ENCODE measurements at regions not wholly inside any gene's neighbourhood (a gene's known extent, or its start where the extent isn't known, plus 50 kb on each side); places are given as distances from the start of the nearest gene placed in this dataset.

DNA sequence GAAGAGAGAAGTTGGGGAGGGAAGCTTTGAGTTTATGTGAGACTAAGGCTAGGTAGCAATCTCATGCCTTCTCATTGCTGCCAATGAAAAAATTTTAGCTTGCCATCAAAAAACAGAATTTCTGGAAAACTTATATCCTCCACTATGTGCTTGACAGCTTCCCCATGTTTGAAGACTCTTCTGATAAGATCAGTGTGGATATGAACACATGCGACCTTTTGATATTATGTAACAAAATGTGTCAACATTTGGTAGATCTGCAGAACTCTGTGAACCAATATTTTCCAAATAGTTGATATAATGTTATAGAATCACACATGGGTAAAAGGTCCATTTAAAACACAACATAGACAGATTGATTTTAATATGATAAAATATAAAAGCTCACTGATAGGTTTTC, 380.9 kb upstream of the PROK2 start:
- Histone ChIP-seq H3K27me3 (no peaks in the 10 kb centered on the region), H3K4me3 (no peak overlapping the region), H3K4me1 (peaks cover 0 to 16% (median 13%) of the 10 kb centered on the region in 4 donors), H3K9me3 (no peaks in the 10 kb centered on the region), H3K36me3 (no peaks in the 10 kb centered on the region), H3K27ac (replicated peaks in 1 of 4) (no peak overlapping the region)
- DNase-seq (ENCODE audit: extremely low spot score): no peak
- 91% methylated on average over 1 of the region's 1 CpG for WGBS
- TF ChIP-seq, protein P1, sequence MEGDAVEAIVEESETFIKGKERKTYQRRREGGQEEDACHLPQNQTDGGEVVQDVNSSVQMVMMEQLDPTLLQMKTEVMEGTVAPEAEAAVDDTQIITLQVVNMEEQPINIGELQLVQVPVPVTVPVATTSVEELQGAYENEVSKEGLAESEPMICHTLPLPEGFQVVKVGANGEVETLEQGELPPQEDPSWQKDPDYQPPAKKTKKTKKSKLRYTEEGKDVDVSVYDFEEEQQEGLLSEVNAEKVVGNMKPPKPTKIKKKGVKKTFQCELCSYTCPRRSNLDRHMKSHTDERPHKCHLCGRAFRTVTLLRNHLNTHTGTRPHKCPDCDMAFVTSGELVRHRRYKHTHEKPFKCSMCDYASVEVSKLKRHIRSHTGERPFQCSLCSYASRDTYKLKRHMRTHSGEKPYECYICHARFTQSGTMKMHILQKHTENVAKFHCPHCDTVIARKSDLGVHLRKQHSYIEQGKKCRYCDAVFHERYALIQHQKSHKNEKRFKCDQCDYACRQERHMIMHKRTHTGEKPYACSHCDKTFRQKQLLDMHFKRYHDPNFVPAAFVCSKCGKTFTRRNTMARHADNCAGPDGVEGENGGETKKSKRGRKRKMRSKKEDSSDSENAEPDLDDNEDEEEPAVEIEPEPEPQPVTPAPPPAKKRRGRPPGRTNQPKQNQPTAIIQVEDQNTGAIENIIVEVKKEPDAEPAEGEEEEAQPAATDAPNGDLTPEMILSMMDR (IDR thresholded peaks at IDR 0.05): no peak
- TF ChIP-seq EP300 (IDR thresholded peaks at IDR 0.05): no peak
- TF ChIP-seq POLR2A (IDR thresholded peaks at IDR 0.05; ENCODE audit: low read depth): no peak
- TF ChIP-seq POLR2AphosphoS5 (IDR thresholded peaks at IDR 0.05): no peak
- intact Hi-C loops (cut with DNase I): no loop called here

DNA sequence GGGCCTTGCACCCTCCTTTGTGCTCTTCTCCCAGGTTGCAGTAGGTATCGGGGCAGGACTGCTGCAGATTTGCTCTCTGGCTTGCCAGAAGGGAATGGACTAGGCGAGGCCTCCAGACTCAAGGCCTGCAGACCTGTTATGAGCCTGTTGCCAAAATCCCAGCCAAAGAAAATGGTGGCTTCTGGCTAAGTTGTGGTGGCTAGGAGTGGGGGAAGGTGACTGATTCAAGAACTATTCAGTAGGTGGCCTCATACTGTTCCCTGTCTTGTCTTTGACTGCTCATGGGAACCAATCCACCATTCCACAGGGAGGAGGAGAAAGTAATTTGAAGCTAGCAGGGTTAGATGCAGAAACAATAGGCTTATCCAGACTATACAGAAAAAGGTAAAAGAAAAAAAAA, 380.4 kb upstream of the PROK2 start:
- H3K36me3 ChIP-seq: no peaks in the 10 kb centered on the region
- TF ChIP-seq POLR2AphosphoS5 (IDR thresholded peaks at IDR 0.05): no peak
- TF ChIP-seq, protein P1 (IDR thresholded peaks at IDR 0.05): no peak

DNA sequence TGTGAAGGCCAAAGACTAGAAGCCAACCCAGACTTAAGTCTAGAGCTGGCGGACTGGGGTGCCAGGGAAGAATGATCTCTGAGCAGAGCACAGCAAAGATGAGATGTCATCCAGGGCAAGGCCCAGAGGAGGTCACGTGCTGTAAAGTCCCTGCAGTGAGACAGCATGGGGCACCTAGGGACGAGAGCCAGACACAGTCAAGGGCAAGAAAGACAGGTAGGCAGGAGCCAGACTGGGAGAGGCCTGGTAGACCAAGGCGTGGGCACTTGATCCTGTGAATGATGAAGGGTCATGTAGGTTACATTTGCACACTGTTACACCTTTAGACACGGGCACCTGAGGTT, 379.7 kb upstream of the PROK2 start:
- no peak for DNase-seq (ENCODE audit: extremely low spot score)
- no peak for TF ChIP-seq POLR2AphosphoS5 (IDR thresholded peaks at IDR 0.05)
- TF ChIP-seq, protein P1 (IDR thresholded peaks at IDR 0.05): no peak
- no peak for TF ChIP-seq POLR2A (IDR thresholded peaks at IDR 0.05; ENCODE audit: low read depth)
- no peak for TF ChIP-seq EP300 (IDR thresholded peaks at IDR 0.05)
- H3K4me1 ChIP-seq: peaks cover 0 to 15% (median 13%) of the 10 kb centered on the region in 4 donors
- no peaks in the 10 kb centered on the region for H3K9me3 ChIP-seq
- no peak overlapping the region for H3K4me3 ChIP-seq
- H3K27ac ChIP-seq (replicated peaks in 1 of 4): no peak overlapping the region
- H3K36me3 ChIP-seq: no peaks in the 10 kb centered on the region
- no peaks in the 10 kb centered on the region for H3K27me3 ChIP-seq
- WGBS: 93% methylated on average over 5 of the region's 5 CpGs
- intact Hi-C loops (cut with DNase I): no loop called here

More for the DNA sequence above, 380.4 kb upstream of the PROK2 start:
- no peak for DNase-seq (ENCODE audit: extremely low spot score)
- Histone ChIP-seq H3K9me3 (no peaks in the 10 kb centered on the region), H3K27me3 (no peaks in the 10 kb centered on the region), H3K4me1 (peaks cover 0 to 15% (median 13%) of the 10 kb centered on the region in 4 donors), H3K27ac (replicated peaks in 1 of 4) (no peak overlapping the region), H3K4me3 (no peak overlapping the region)
- intact Hi-C loops (cut with DNase I): no loop called here
- 100% methylated on average over 2 of the region's 2 CpGs for WGBS

DNA sequence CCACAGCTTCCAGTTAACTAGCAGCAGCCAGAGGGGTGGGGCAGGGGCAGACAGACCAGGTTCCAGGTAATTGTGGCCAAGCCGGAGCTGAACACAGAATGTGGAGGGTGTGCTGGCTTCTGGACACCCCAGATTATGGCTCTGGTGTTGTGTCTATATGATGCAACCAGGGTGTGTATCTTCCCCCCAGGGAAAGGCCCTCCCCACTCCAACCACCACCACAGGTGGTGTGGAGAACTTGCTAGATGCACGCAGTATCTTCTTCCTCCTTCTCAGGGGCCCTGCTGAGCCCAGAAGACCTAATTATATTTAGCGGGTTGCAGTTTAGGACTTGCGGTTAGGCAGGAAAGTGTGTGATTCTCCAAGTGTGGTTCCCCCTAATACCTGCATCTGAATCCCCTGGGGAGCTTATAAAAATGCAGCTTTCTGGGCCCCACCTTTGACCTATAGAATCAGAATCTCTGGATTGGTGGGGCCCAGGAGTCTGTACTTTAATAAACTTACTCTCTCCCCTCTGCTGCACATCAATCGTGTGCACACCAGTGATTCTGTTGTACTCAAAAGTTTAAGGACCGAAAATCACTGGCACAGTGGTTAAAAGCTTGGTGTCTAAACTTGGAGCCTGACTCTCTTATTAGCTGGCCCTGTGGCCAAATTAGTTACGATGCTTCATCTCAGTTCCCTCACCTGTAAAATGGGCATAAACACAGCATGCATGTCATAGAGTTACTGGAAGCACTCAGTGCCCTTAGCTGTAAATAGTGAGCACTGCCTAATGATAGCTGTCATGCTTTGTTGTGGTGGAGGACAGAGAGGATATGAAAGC, 379.1 kb upstream of the PROK2 start:
- Histone ChIP-seq H3K27me3 (no peaks in the 10 kb centered on the region), H3K27ac (replicated peaks in 1 of 4) (no peak overlapping the region), H3K9me3 (no peaks in the 10 kb centered on the region), H3K4me1 (peaks cover 0 to 15% (median 13%) of the 10 kb centered on the region in 4 donors), H3K4me3 (no peak overlapping the region), H3K36me3 (no peaks in the 10 kb centered on the region)
- 86% methylated on average over 6 of the region's 7 CpGs for WGBS
- intact Hi-C loops (cut with DNase I): no loop called here
- TF ChIP-seq POLR2A (IDR thresholded peaks at IDR 0.05; ENCODE audit: low read depth): no peak
- TF ChIP-seq, protein P1 (IDR thresholded peaks at IDR 0.05): no peak
- TF ChIP-seq POLR2AphosphoS5 (IDR thresholded peaks at IDR 0.05): no peak
- TF ChIP-seq EP300 (IDR thresholded peaks at IDR 0.05): no peak
- DNase-seq (ENCODE audit: extremely low spot score): no peak

Measured in esophagus muscularis mucosa (tissue), 4 donors.